SKM-1 treated with dmso at 0.1 percent for 144 hours (cell line): ENCODE measurements at regions not wholly inside any gene's neighbourhood (a gene's known extent, or its start where the extent isn't known, plus 50 kb on each side); places are given as distances from the start of the nearest gene placed in this dataset.
"Not testable (repeated sequence)": the region's sequence is repeated elsewhere in the genome, so short reads cannot be mapped to it uniquely, and the experiment has no call there.

ENCODE experiments used
- DNase-seq: peaks from one replicate; lab custom pipeline; 2025; ENCODE audit not compliant: unreplicated experiment; lab: John Stamatoyannopoulos, UW

GRCh38 chr1:221509575-221510355 lies 232.1 kb downstream of the DUSP10 start:
- no peak for DNase-seq

- DNase-seq: no peak
Observed at GRCh38 chr1:221510793-221511503, 230.9 kb downstream of the DUSP10 start.

- no peak for DNase-seq
Observed at GRCh38 chr1:221511797-221512196, 230.1 kb downstream of the DUSP10 start.

- no peak for DNase-seq
Observed at GRCh38 chr1:221514806-221515205, 227.1 kb downstream of the DUSP10 start.

DNA sequence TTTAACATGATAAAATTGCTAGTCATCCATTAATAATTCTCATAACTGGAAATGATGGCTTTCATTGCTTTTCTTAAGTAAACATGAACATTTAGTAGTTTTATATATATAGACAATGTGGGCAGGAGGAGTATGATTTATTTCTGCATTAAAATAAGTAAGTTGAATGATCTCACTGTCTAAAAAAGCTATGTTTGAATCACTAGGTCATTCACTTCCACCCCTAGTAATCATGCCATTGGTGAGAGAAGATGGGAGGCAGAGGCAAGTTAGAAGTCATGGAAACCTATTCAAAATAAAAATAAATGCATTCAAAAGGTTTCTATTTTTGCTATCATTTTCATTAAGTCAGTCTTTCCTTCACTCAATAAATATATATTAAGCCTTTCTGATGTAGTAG lies 226.4 kb downstream of the DUSP10 start:
- DNase-seq: no peak

DNA sequence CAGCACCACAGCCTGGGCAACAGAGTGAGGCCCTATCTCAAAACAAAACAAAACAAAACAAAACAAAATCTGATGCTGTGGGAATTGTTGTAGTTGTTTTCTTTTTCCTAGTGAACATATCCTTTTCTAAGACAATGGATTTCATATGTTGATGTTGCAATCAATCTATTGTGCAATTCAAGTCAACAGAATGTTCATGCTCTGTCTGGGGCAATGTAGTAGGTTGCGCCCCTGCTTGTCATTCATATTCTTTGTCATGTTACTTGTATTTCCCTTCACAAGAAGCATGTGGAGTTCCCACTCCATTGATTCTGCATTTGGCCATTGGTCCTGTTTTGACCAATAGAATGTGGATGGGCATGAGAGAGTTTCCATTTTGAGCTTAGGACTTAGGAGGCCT lies 223.9 kb downstream of the DUSP10 start:
- DNase-seq: no peak

DNA sequence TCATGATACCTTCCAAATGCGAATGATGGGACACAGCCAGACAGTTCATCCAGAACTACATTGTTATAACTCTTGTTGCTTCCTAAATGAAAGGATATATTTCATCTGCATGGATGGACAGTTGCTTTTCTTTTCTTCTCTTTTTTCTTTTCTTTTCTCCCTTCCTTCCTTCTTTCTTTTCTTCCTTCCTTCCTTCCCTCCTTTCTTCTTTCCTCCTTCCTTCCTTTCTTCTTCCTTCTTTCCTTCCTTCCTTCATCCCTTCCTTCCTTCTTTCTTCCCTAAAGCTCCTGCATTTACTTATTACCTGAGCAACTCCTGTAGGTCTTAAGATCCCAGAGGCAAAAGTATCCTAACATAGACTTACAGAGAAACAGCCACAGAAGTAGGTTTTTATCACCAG lies 221.6 kb downstream of the DUSP10 start:
- DNase-seq: no peak

GRCh38 chr1:221521686-221522085 lies 220.2 kb downstream of the DUSP10 start:
- no peak for DNase-seq

- DNase-seq: no peak
Observed at GRCh38 chr1:221522529-221522940, 219.4 kb downstream of the DUSP10 start.

DNA sequence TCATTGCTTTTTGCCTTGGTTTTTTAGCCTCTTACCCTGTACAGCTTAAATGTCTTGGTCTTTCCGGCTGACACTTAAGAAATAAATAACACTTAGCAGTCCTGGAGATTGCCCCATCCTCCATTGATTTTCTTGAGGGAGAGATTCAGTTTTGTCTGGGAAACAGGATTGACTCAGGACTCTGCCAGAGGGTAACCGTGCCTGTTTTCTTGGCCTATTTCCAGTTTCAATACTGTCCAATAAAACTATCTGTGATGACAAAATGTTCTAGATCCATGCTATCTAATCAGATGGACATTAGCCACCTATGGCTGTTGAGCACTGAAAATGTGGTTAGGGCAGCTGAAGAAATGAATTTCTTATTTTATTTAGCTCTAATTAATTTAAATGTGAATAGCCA lies 216.1 kb downstream of the DUSP10 start:
- DNase-seq: no peak

DNA sequence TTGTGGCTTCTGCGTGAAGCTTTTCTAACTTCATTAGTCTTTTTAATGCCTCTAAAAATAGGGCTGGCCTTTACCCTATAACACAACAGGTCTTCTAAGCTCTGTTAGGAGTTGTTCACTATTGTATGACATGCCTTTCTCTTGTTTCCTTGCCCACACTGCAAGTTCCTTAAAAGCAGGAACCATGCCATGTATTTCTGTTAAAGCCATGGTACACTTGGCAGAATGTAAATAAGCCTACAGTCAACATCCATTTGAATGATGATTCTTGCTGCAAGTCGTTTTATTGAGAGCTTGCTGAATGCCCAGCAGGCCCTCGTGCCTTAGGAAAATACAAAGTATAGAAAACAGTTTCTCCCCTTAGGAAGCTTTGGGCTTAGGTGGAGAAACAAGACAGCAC lies 214.6 kb downstream of the DUSP10 start:
- DNase-seq: no peak

- DNase-seq: no peak
Observed at GRCh38 chr1:221527886-221528624, 213.8 kb downstream of the DUSP10 start.

GRCh38 chr1:221530159-221530558 lies 211.7 kb downstream of the DUSP10 start:
- DNase-seq: not testable (repeated sequence)

GRCh38 chr1:221530791-221531190 lies 211.1 kb downstream of the DUSP10 start:
- DNase-seq: no peak

GRCh38 chr1:221532071-221532773 lies 209.7 kb downstream of the DUSP10 start:
- DNase-seq: no peak

DNA sequence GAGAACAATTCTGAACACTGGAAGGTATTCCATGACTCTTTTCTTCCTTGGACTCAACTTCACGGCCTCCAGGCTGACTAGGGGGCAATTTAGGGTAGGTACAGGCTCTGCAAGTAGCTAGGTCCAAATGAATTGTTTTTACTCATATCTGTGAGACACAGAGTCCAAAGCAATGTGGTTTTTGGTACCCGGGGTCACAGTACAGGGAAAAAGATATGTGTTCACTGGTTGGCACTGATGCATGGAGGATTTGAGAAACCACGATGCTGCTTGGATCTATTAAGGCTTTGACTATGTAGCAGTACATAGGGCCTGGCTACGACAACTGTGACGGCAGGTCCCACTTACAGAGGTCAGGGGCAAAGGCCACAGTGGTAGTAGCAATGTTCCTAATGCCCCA lies 200.6 kb downstream of the DUSP10 start:
- DNase-seq: no peak

GRCh38 chr1:221543529-221544120 lies 198.3 kb downstream of the DUSP10 start:
- DNase-seq: peak; percentile 45

- DNase-seq: no peak
Observed at GRCh38 chr1:221548942-221549341, 192.9 kb downstream of the DUSP10 start.

- DNase-seq: no peak
Observed at GRCh38 chr1:221549815-221550214, 192.1 kb downstream of the DUSP10 start.

DNA sequence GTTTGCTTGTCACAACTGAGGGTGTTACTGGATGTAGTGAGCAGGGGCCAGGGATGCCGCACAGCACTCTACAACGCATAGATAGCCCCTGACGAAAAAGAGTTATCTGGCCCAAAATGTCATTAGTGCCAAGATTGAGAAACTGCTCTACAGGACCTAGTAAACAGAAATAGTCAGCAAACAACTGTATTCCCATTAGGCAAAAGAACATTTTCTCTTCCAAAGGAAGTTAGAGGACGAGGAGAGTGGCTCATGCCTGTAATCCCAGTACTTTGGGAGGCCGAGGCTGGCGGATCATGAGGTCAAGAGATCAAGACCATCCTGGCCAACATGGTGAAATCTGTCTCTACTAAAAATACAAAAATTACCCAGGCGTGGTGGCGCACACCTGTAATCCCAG lies 189.1 kb downstream of the DUSP10 start:
- not testable (repeated sequence) for DNase-seq
